Endodermal cell (in vitro differentiated cells): ENCODE measurements at regions not wholly inside any gene's neighbourhood (a gene's known extent, or its start where the extent isn't known, plus 50 kb on each side); places are given as distances from the start of the nearest gene placed in this dataset.
A peak's percentile ranks its signal among the peaks of the same experiment; 100 is the strongest.

ENCODE experiments used
- DNase-seq: peaks from one replicate; pipeline ENCODE4 v3.0.0-alpha.2; 2017
- H3K27ac ChIP-seq: 2 replicates; pipeline ENCODE4 v1.5.1; 2013; ENCODE audit warnings: mild to moderate bottlenecking, low read depth, low read length, moderate library complexity
- H3K27me3 ChIP-seq: 2 replicates; pipeline ENCODE4 v1.6.1; 2013; ENCODE audit warnings: mild to moderate bottlenecking, low read length, moderate library complexity; ENCODE audit not compliant: insufficient read depth, control insufficient read depth, poor library complexity, severe bottlenecking
- H3K36me3 ChIP-seq: 2 replicates; pipeline ENCODE4 v1.7.0; 2013; ENCODE audit warnings: mild to moderate bottlenecking, low read length, moderate library complexity; ENCODE audit not compliant: control insufficient read depth, insufficient read depth
- H3K4me1 ChIP-seq: one replicate; pipeline ENCODE4 v1.7.0; 2013; ENCODE audit warnings: low read length; ENCODE audit not compliant: control insufficient read depth, insufficient read depth
- H3K4me3 ChIP-seq: 2 replicates; pipeline ENCODE4 v1.5.1; 2013; ENCODE audit warnings: mild to moderate bottlenecking, low read length, moderate library complexity
- H3K9ac ChIP-seq: 2 replicates; pipeline ENCODE4 v1.6.1; 2013; ENCODE audit warnings: mild to moderate bottlenecking, low read length, moderate library complexity; ENCODE audit not compliant: poor library complexity, severe bottlenecking; ENCODE audit errors: extremely low read depth
- H3K9me3 ChIP-seq: 2 replicates; pipeline ENCODE4 v1.6.1; 2013; ENCODE audit warnings: mild to moderate bottlenecking, low read length, moderate library complexity; ENCODE audit not compliant: control insufficient read depth
- H3K27ac Mint-ChIP-seq: 2 replicates; pipeline ENCODE4 v1.8.0; 2020; ENCODE audit warnings: mixed read lengths
- H3K27me3 Mint-ChIP-seq: 2 replicates; pipeline ENCODE4 v1.8.0; 2021; ENCODE audit warnings: mild to moderate bottlenecking, mixed read lengths; ENCODE audit not compliant: insufficient read depth
- H3K36me3 Mint-ChIP-seq: 2 replicates; pipeline ENCODE4 v1.8.0; 2020; ENCODE audit warnings: low read depth, mixed read lengths
- H3K4me1 Mint-ChIP-seq: 2 replicates; pipeline ENCODE4 v1.8.0; 2020; ENCODE audit warnings: mixed read lengths
- H3K4me3 Mint-ChIP-seq: 2 replicates; pipeline ENCODE4 v1.8.0; 2020; ENCODE audit warnings: mild to moderate bottlenecking, moderate library complexity, mixed read lengths
- H3K9me3 Mint-ChIP-seq: 2 replicates; pipeline ENCODE4 v1.8.0; 2020; ENCODE audit warnings: mild to moderate bottlenecking, mixed read lengths
- CTCF ChIP-seq: fragments of 200-600 bp; sonication (generic); conservative IDR thresholded peaks from 2 replicates; pipeline ENCODE4 v1.5.0; 2021; ENCODE audit warnings: antibody characterized with exemption, mild to moderate bottlenecking
- WGBS, 2 experiments: methylation state at CpG; one replicate each; pipeline versions ENCODE4 v1.1.5 to v1.1.7; 2013; ENCODE audit warnings: missing lambda C conversion rate in 2 of 2, mixed read lengths in 1 of 2; ENCODE audit not compliant: insufficient coverage in 1 of 2, insufficient read length in 1 of 2; 5-methylcytosine and 5-hydroxymethylcytosine counted together

- 81 to 88% methylated on average over 11 to 12 of the region's 12 CpGs for WGBS, 2 experiments
- Histone ChIP-seq H3K4me3 (no peak overlapping the region), H3K9me3 (no peaks in the 10 kb centered on the region), H3K36me3 (no peaks in the 10 kb centered on the region), H3K9ac (no peak overlapping the region), H3K4me1 (no peaks in the 10 kb centered on the region), H3K27ac (no peak overlapping the region), H3K27me3 (no peaks in the 10 kb centered on the region)
- Mint-ChIP-seq H3K4me1 (peaks cover 6% of the 10 kb centered on the region), H3K36me3 (no peaks in the 10 kb centered on the region), H3K27ac (no peak overlapping the region), H3K4me3 (no peak overlapping the region), H3K27me3 (no peaks in the 10 kb centered on the region), H3K9me3 (no peaks in the 10 kb centered on the region)
- DNase-seq, result peak; percentile 64
- TF ChIP-seq CTCF, result no peak
These were observed 108.8 kb upstream of the SLC1A4 start for GRCh38 chr2:64880193-64880951.

- no peak overlapping the region for H3K9ac ChIP-seq
- no peaks in the 10 kb centered on the region for H3K4me1 ChIP-seq
- H3K4me3 Mint-ChIP-seq, result no peak overlapping the region
- H3K27me3 Mint-ChIP-seq, result no peaks in the 10 kb centered on the region
- H3K27me3 ChIP-seq, result no peaks in the 10 kb centered on the region
- DNase-seq, result no peak
- H3K4me1 Mint-ChIP-seq, result peaks cover 6% of the 10 kb centered on the region
- H3K4me3 ChIP-seq, result no peak overlapping the region
- no peak overlapping the region for H3K27ac Mint-ChIP-seq
- H3K9me3 Mint-ChIP-seq, result no peaks in the 10 kb centered on the region
- no peaks in the 10 kb centered on the region for H3K36me3 Mint-ChIP-seq
- no peak for TF ChIP-seq CTCF
- WGBS, 2 experiments, result 90 to 91% methylated on average over 4 to 6 of the region's 6 CpGs
- no peaks in the 10 kb centered on the region for H3K9me3 ChIP-seq
- H3K27ac ChIP-seq, result no peak overlapping the region
- H3K36me3 ChIP-seq, result no peaks in the 10 kb centered on the region
These were observed 108.1 kb upstream of the SLC1A4 start for GRCh38 chr2:64881037-64881492.

GRCh38 chr2:64887565-64887964, 101.6 kb upstream of the SLC1A4 start:
- Histone ChIP-seq H3K4me1 (no peaks in the 10 kb centered on the region), H3K9ac (no peak overlapping the region), H3K36me3 (no peaks in the 10 kb centered on the region), H3K9me3 (peaks cover 8% of the 10 kb centered on the region), H3K27me3 (no peaks in the 10 kb centered on the region), H3K4me3 (no peak overlapping the region), H3K27ac (no peak overlapping the region)
- TF ChIP-seq CTCF, result no peak
- Mint-ChIP-seq H3K4me3 (no peak overlapping the region), H3K27ac (no peak overlapping the region), H3K4me1 (no peaks in the 10 kb centered on the region), H3K27me3 (peaks cover 4% of the 10 kb centered on the region), H3K9me3 (peaks cover 34% of the 10 kb centered on the region), H3K36me3 (no peaks in the 10 kb centered on the region)
- 87 to 92% methylated on average over 4 to 5 of the region's 5 CpGs for WGBS, 2 experiments
- no peak for DNase-seq
